Right lobe of liver (tissue), 4 donors: ENCODE measurements at regions not wholly inside any gene's neighbourhood (a gene's known extent, or its start where the extent isn't known, plus 50 kb on each side); places are given as distances from the start of the nearest gene placed in this dataset.

Source experiments
- POLR2A ChIP-seq: fragments of 450-650 bp; IDR thresholded peaks from one replicate; pipeline ENCODE4 v1.6.1; 2017; ENCODE audit warnings: antibody characterized with exemption, mild to moderate bottlenecking
- TF ChIP-seq, protein P1 (sequence below), 4 donors: fragments of 200-600 bp in 3 of 4; fragments of 450-650 bp in 1 of 4; IDR thresholded peaks; one replicate each; pipeline versions ENCODE4 v1.5.1 to v1.8.0; 2016 to 2022; ENCODE audit warnings: antibody characterized with exemption in 4 of 4, mild to moderate bottlenecking in 2 of 4
- donor health status: DM: no; HTN: no; CAD: no.
- donor health status: DM: no; HTN: no; CAD: no.
- donor health status: DM: no; HTN: yes; CAD: no.

DNA sequence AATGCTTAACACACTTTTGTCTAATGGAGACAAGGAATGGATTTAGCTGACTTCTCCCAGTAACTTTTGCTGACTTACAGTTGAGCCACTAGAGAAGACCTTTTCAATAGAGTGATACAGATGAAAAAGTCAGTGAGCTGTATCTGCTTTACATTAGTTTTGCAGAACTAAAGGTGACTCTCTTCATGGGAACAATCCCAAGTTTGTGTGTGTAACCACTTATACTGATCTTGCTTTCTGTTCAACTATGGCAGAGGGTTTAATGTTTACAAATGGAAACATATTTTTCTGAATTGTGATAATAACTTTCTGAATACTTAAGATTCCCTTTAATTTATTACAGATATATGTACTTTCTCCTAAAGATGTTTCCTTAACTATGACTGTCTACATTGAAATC, 182.6 kb upstream of the PUDP start:
- TF ChIP-seq, protein P1, sequence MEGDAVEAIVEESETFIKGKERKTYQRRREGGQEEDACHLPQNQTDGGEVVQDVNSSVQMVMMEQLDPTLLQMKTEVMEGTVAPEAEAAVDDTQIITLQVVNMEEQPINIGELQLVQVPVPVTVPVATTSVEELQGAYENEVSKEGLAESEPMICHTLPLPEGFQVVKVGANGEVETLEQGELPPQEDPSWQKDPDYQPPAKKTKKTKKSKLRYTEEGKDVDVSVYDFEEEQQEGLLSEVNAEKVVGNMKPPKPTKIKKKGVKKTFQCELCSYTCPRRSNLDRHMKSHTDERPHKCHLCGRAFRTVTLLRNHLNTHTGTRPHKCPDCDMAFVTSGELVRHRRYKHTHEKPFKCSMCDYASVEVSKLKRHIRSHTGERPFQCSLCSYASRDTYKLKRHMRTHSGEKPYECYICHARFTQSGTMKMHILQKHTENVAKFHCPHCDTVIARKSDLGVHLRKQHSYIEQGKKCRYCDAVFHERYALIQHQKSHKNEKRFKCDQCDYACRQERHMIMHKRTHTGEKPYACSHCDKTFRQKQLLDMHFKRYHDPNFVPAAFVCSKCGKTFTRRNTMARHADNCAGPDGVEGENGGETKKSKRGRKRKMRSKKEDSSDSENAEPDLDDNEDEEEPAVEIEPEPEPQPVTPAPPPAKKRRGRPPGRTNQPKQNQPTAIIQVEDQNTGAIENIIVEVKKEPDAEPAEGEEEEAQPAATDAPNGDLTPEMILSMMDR (IDR thresholded peaks at IDR 0.05), result no peak
- TF ChIP-seq POLR2A, result no peak
